Testis (tissue), 2 donors: ENCODE measurements at regions not wholly inside any gene's neighbourhood (a gene's known extent, or its start where the extent isn't known, plus 50 kb on each side); places are given as distances from the start of the nearest gene placed in this dataset.

Experiments
- DNase-seq: peaks from one replicate; pipeline ENCODE4 v3.0.0-alpha.2; 2019
- H3K27ac ChIP-seq, 2 donors: fragments of 200-600 bp; sonication (generic); one replicate each; pipeline ENCODE4 v1.5.1; 2019
- H3K27me3 ChIP-seq: fragments of 200-600 bp; sonication (generic); one replicate; pipeline ENCODE4 v1.5.1; 2019
- H3K36me3 ChIP-seq: fragments of 200-600 bp; sonication (generic); one replicate; pipeline ENCODE4 v1.5.1; 2017; ENCODE audit warnings: low read depth; ENCODE audit errors: missing control alignments
- H3K4me1 ChIP-seq: fragments of 200-600 bp; sonication (generic); one replicate; pipeline ENCODE4 v1.5.1; 2019
- H3K4me3 ChIP-seq, 2 donors: fragments of 200-600 bp; sonication (generic); one replicate each; pipeline ENCODE4 v1.5.1; 2017 to 2019
- H3K9me3 ChIP-seq: fragments of 200-600 bp; sonication (generic); one replicate; pipeline ENCODE4 v1.5.1; 2017
- CTCF ChIP-seq, 3 experiments: fragments of 450-650 bp in 2 of 3; fragments of 200-600 bp in 1 of 3; sonication (generic) in 1 of 3; IDR thresholded peaks; one replicate each; pipeline ENCODE4 v1.5.1; 2016 to 2019; ENCODE audit warnings: antibody characterized with exemption in 3 of 3, mild to moderate bottlenecking in 2 of 3, moderate library complexity in 1 of 3
- POLR2A ChIP-seq: fragments of 450-650 bp; IDR thresholded peaks from one replicate; pipeline ENCODE4 v1.6.1; 2017; ENCODE audit warnings: antibody characterized with exemption, mild to moderate bottlenecking, moderate library complexity
- WGBS, 2 donors: methylation state at CpG; one replicate each; pipeline ENCODE4 v1.1.5; 2018; 5-methylcytosine and 5-hydroxymethylcytosine counted together
- intact Hi-C: fragments of 100-400 bp; cut with DNase I; formaldehyde crosslinking; loops from one replicate; pipeline ENCODE4 v1.15.1; 2023; ENCODE audit warnings: low total_unique reads

GRCh38 chr12:75846102-75846501 lies 185.5 kb downstream of the PHLDA1 start:
- H3K9me3 ChIP-seq = no peaks in the 10 kb centered on the region
- H3K27me3 ChIP-seq = no peaks in the 10 kb centered on the region
- no peak for DNase-seq
- no peaks in the 10 kb centered on the region for H3K4me1 ChIP-seq
- no peaks in the 10 kb centered on the region for H3K36me3 ChIP-seq
- no peak overlapping the region for H3K4me3 ChIP-seq
- intact Hi-C loops = no loop called here
- 93 to 100% methylated on average over 1 of the region's 1 CpG for WGBS, 2 donors
- TF ChIP-seq POLR2A (no peak), CTCF (IDR thresholded peaks at IDR 0.05) (no peak)
- H3K27ac ChIP-seq = no peak overlapping the region

- WGBS, 2 donors = 51 to 54% methylated on average over 6 of the region's 6 CpGs
- peak; percentile 40 for DNase-seq
- Histone ChIP-seq H3K4me3 (no peak overlapping the region), H3K27ac (no peak overlapping the region), H3K36me3 (no peaks in the 10 kb centered on the region), H3K4me1 (no peaks in the 10 kb centered on the region), H3K9me3 (no peaks in the 10 kb centered on the region), H3K27me3 (no peaks in the 10 kb centered on the region)
- no peak for TF ChIP-seq CTCF (IDR thresholded peaks at IDR 0.05)
- TF ChIP-seq POLR2A = no peak
- intact Hi-C loops = no loop called here
Observed at GRCh38 chr12:75844985-75845384, 186.6 kb downstream of the PHLDA1 start.

GRCh38 chr12:75844049-75844770 lies 187.4 kb downstream of the PHLDA1 start:
- intact Hi-C loops = no loop called here
- WGBS, 2 donors = 75 to 85% methylated on average over 10 of the region's 10 CpGs
- DNase-seq = no peak

GRCh38 chr12:75842090-75842489 lies 189.5 kb downstream of the PHLDA1 start:
- no peak for DNase-seq
- Histone ChIP-seq H3K27me3 (no peaks in the 10 kb centered on the region), H3K4me1 (no peaks in the 10 kb centered on the region), H3K9me3 (no peaks in the 10 kb centered on the region), H3K4me3 (no peak overlapping the region), H3K27ac (no peak overlapping the region), H3K36me3 (no peaks in the 10 kb centered on the region)
- intact Hi-C loops = no loop called here
- WGBS, 2 donors = 20 to 38% methylated on average over 1 of the region's 1 CpG
- TF ChIP-seq POLR2A (no peak), CTCF (IDR thresholded peaks at IDR 0.05) (no peak)

More at GRCh38 chr12:75844049-75844770, 187.4 kb downstream of the PHLDA1 start:
- H3K36me3 ChIP-seq = no peaks in the 10 kb centered on the region
- H3K4me1 ChIP-seq = no peaks in the 10 kb centered on the region
- TF ChIP-seq CTCF (IDR thresholded peaks at IDR 0.05) = no peak
- no peak for TF ChIP-seq POLR2A
- no peaks in the 10 kb centered on the region for H3K9me3 ChIP-seq
- no peaks in the 10 kb centered on the region for H3K27me3 ChIP-seq
- no peak overlapping the region for H3K4me3 ChIP-seq
- no peak overlapping the region for H3K27ac ChIP-seq

GRCh38 chr12:75840994-75841355 lies 190.6 kb downstream of the PHLDA1 start:
- no peaks in the 10 kb centered on the region for H3K4me1 ChIP-seq
- no peak overlapping the region for H3K4me3 ChIP-seq
- H3K27ac ChIP-seq = no peak overlapping the region
- no peak for DNase-seq
- H3K27me3 ChIP-seq = no peaks in the 10 kb centered on the region
- H3K36me3 ChIP-seq = no peaks in the 10 kb centered on the region
- 88 to 90% methylated on average over 3 of the region's 3 CpGs for WGBS, 2 donors
- H3K9me3 ChIP-seq = no peaks in the 10 kb centered on the region
- no peak for TF ChIP-seq CTCF (IDR thresholded peaks at IDR 0.05)
- TF ChIP-seq POLR2A = no peak
- intact Hi-C loops = no loop called here
